ENCODE measurements at regions not wholly inside any gene's neighbourhood (a gene's known extent, or its start where the extent isn't known, plus 50 kb on each side); places are given as distances from the start of the nearest gene placed in this dataset.
"Not testable (repeated sequence)": the region's sequence is repeated elsewhere in the genome, so short reads cannot be mapped to it uniquely, and the experiment has no call there.

GRCh38 chr10:9554321-9554720 is 1463.4 kb upstream of the CELF2 start:
- Histone ChIP-seq H3K27me3 (ENCODE audit: insufficient read depth, low read length) (no peaks in the 10 kb centered on the region; the same call in 1 of the 2 replicates), H3K4me3 (ENCODE audit: low read depth, low read length) (peak overlapping the region; percentile 37; the same call in 1 of the 2 replicates), H3K79me2 (ENCODE audit: control insufficient read depth, insufficient read depth, low read length, unreplicated experiment) (no peaks in the 10 kb centered on the region), H3K4me1 (ENCODE audit: control insufficient read depth, insufficient read depth, low read length, unreplicated experiment) (no peaks in the 10 kb centered on the region), H2AFZ (ENCODE audit: low read length, unreplicated experiment) (peak overlapping the region; percentile 65), H3K27ac (ENCODE audit: low read depth, low read length) (no peak overlapping the region), H3K36me3 (ENCODE audit: insufficient read depth, low read length) (no peaks in the 10 kb centered on the region)

DNA sequence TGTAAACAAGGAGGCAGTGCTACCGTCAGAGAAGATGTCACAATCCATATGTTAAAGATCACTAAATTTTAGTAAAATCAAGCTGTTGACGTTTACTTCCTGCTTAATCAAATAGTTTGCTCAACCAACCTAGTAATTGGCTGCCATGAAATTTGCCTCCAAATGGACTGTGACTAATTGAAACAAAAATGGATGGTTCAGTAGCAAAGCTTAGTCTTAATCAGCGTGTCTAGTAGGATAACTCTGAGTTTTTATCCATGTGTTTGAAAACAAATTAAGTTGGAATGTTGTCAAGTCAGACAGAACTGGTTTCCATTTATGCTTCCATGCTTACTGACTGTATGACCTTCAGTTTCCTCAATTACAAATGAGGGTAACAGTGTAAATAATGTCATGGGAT is 1456.7 kb upstream of the CELF2 start:
- Histone ChIP-seq H3K27me3 (ENCODE audit: insufficient read depth, low read length) (no peaks in the 10 kb centered on the region; the same call in 1 of the 2 replicates), H3K4me1 (ENCODE audit: control insufficient read depth, insufficient read depth, low read length, unreplicated experiment) (no peaks in the 10 kb centered on the region), H3K27ac (ENCODE audit: low read depth, low read length) (no peak overlapping the region), H2AFZ (ENCODE audit: low read length, unreplicated experiment) (no peak overlapping the region), H3K4me3 (ENCODE audit: low read depth, low read length) (no peak overlapping the region), H3K79me2 (ENCODE audit: control insufficient read depth, insufficient read depth, low read length, unreplicated experiment) (no peaks in the 10 kb centered on the region), H3K36me3 (ENCODE audit: insufficient read depth, low read length) (no peaks in the 10 kb centered on the region)

GRCh38 chr10:9561821-9562505 is 1455.7 kb upstream of the CELF2 start:
- no peaks in the 10 kb centered on the region; the same call in 1 of the 2 replicates for H3K27me3 ChIP-seq (ENCODE audit: insufficient read depth, low read length)
- no peak overlapping the region for H2AFZ ChIP-seq (ENCODE audit: low read length, unreplicated experiment)
- no peak overlapping the region for H3K27ac ChIP-seq (ENCODE audit: low read depth, low read length)
- no peaks in the 10 kb centered on the region for H3K36me3 ChIP-seq (ENCODE audit: insufficient read depth, low read length)
- H3K4me3 ChIP-seq (ENCODE audit: low read depth, low read length): no peak overlapping the region
- no peaks in the 10 kb centered on the region for H3K4me1 ChIP-seq (ENCODE audit: control insufficient read depth, insufficient read depth, low read length, unreplicated experiment)
- H3K79me2 ChIP-seq (ENCODE audit: control insufficient read depth, insufficient read depth, low read length, unreplicated experiment): no peaks in the 10 kb centered on the region

- no peaks in the 10 kb centered on the region for H3K27me3 ChIP-seq (ENCODE audit: insufficient read depth, low read length)
- H3K36me3 ChIP-seq (ENCODE audit: insufficient read depth, low read length): no peaks in the 10 kb centered on the region
- no peak overlapping the region for H3K27ac ChIP-seq (ENCODE audit: low read depth, low read length)
- H3K4me3 ChIP-seq (ENCODE audit: low read depth, low read length): no peak overlapping the region
- no peak overlapping the region for H2AFZ ChIP-seq (ENCODE audit: low read length, unreplicated experiment)
- H3K79me2 ChIP-seq (ENCODE audit: control insufficient read depth, insufficient read depth, low read length, unreplicated experiment): no peaks in the 10 kb centered on the region
- H3K4me1 ChIP-seq (ENCODE audit: control insufficient read depth, insufficient read depth, low read length, unreplicated experiment): no peaks in the 10 kb centered on the region
These were observed 1439.9 kb upstream of the CELF2 start for GRCh38 chr10:9577746-9578145.

DNA sequence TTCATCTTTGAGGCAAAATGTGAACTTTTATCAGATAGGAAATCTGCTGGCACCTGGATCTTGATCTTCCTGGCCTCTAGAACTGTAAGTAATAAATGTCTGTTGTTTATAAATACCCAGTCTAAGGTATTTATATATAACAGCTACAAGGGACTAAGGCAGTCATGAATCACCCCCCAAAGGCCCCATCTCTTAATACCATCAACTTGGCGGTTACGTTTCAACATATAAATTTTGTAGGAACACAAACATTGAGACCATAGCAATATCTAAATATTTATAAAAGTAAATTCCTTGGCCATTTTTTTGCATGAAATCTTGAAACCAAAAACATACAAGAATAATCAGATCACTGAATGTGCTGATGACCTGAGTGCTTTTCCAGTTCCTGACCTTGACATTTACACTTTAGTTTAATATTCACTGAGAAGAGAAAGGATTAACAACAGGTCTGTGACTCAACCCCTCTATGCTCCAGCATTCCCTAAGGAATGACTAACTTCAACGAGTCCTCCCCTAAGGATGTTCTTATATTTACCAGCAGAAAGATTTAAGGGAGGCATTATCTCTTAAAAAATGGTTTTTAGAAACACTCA is 1438.5 kb upstream of the CELF2 start:
- Histone ChIP-seq H3K36me3 (ENCODE audit: insufficient read depth, low read length) (no peaks in the 10 kb centered on the region), H3K4me3 (ENCODE audit: low read depth, low read length) (no peak overlapping the region), H3K79me2 (ENCODE audit: control insufficient read depth, insufficient read depth, low read length, unreplicated experiment) (no peaks in the 10 kb centered on the region), H2AFZ (ENCODE audit: low read length, unreplicated experiment) (no peak overlapping the region), H3K27me3 (ENCODE audit: insufficient read depth, low read length) (no peaks in the 10 kb centered on the region), H3K4me1 (ENCODE audit: control insufficient read depth, insufficient read depth, low read length, unreplicated experiment) (no peaks in the 10 kb centered on the region), H3K27ac (ENCODE audit: low read depth, low read length) (no peak overlapping the region)

DNA sequence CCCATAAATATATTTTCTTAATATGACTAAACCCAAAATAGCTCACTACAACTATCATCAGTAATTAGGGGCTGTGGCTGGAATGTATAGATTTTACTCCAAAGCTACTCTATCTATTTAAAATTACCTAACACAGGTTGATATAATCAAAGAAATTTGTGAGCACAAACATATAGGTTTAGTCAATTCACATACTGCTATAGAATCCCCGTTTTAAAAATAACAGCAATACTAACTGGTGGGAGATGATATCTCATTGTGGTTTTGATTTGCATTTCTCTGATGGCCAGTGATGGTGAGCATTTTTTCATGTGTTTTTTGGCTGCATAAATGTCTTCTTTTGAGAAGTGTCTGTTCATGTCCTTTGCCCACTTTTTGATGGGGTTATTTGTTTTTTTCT is 1434.9 kb upstream of the CELF2 start:
- H3K27ac ChIP-seq (ENCODE audit: low read depth, low read length); H3K79me2 ChIP-seq (ENCODE audit: control insufficient read depth, insufficient read depth, low read length, unreplicated experiment); H3K36me3 ChIP-seq (ENCODE audit: insufficient read depth, low read length); H2AFZ ChIP-seq (ENCODE audit: low read length, unreplicated experiment); H3K4me1 ChIP-seq (ENCODE audit: control insufficient read depth, insufficient read depth, low read length, unreplicated experiment); H3K27me3 ChIP-seq (ENCODE audit: insufficient read depth, low read length); H3K4me3 ChIP-seq (ENCODE audit: low read depth, low read length): not testable (repeated sequence)

- no peak overlapping the region for H2AFZ ChIP-seq (ENCODE audit: low read length, unreplicated experiment)
- no peaks in the 10 kb centered on the region for H3K27me3 ChIP-seq (ENCODE audit: insufficient read depth, low read length)
- H3K4me1 ChIP-seq (ENCODE audit: control insufficient read depth, insufficient read depth, low read length, unreplicated experiment): peaks cover 12% of the 10 kb centered on the region
- peak overlapping the region; percentile 56 for H3K4me3 ChIP-seq (ENCODE audit: low read depth, low read length)
- no peaks in the 10 kb centered on the region for H3K36me3 ChIP-seq (ENCODE audit: insufficient read depth, low read length)
- no peaks in the 10 kb centered on the region for H3K79me2 ChIP-seq (ENCODE audit: control insufficient read depth, insufficient read depth, low read length, unreplicated experiment)
- peak overlapping the region; percentile 56 for H3K27ac ChIP-seq (ENCODE audit: low read depth, low read length)
These were observed 1421.2 kb upstream of the CELF2 start for GRCh38 chr10:9596368-9596920.

DNA sequence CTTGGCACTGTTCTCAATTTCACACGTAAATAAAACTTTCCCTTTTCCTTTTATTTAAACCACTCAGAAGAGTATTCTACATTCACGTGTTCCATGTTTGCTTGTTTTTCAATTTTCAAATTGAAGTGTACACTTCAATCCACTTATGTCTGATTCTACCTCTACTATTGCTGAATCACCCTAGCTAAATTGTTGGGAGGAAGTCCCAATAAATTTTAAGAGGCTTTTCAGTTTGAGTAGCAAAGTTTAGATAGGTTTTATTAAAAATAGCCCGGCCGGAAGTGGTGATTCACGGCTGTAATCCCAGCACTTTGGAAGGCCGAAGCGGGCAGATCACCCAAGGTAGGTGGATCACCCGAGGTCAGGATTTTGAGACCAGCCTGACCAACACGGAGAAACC is 1414.7 kb upstream of the CELF2 start:
- Histone ChIP-seq H3K4me1 (ENCODE audit: control insufficient read depth, insufficient read depth, low read length, unreplicated experiment) (no peaks in the 10 kb centered on the region), H3K36me3 (ENCODE audit: insufficient read depth, low read length) (no peaks in the 10 kb centered on the region), H2AFZ (ENCODE audit: low read length, unreplicated experiment) (no peak overlapping the region), H3K27me3 (ENCODE audit: insufficient read depth, low read length) (no peaks in the 10 kb centered on the region), H3K27ac (ENCODE audit: low read depth, low read length) (no peak overlapping the region), H3K79me2 (ENCODE audit: control insufficient read depth, insufficient read depth, low read length, unreplicated experiment) (no peaks in the 10 kb centered on the region), H3K4me3 (ENCODE audit: low read depth, low read length) (no peak overlapping the region)

DNA sequence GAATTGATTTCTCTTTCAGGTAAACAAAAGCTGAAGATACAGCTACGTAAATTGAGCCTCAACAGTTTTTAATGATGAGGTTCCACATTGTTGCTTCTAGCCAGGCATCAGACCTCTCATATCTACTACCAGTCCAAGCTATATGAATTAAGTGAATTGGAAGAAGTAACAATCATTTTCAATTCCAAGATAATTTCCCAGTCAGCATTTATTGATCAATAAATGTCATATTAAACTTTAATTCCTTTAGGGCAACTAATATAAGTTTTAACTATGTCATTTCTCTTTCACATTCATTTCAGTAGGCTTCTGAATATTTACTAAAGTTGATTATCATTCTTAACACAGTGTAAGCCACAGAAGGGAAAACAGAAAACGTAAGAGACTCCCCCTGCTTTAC is 1413.7 kb upstream of the CELF2 start:
- no peak overlapping the region for H3K27ac ChIP-seq (ENCODE audit: low read depth, low read length)
- no peak overlapping the region for H2AFZ ChIP-seq (ENCODE audit: low read length, unreplicated experiment)
- no peaks in the 10 kb centered on the region for H3K36me3 ChIP-seq (ENCODE audit: insufficient read depth, low read length)
- no peaks in the 10 kb centered on the region for H3K27me3 ChIP-seq (ENCODE audit: insufficient read depth, low read length)
- no peak overlapping the region for H3K4me3 ChIP-seq (ENCODE audit: low read depth, low read length)
- H3K79me2 ChIP-seq (ENCODE audit: control insufficient read depth, insufficient read depth, low read length, unreplicated experiment): no peaks in the 10 kb centered on the region
- H3K4me1 ChIP-seq (ENCODE audit: control insufficient read depth, insufficient read depth, low read length, unreplicated experiment): no peaks in the 10 kb centered on the region

- Histone ChIP-seq H3K4me1 (ENCODE audit: control insufficient read depth, insufficient read depth, low read length, unreplicated experiment) (peaks cover 5% of the 10 kb centered on the region), H3K36me3 (ENCODE audit: insufficient read depth, low read length) (no peaks in the 10 kb centered on the region), H3K4me3 (ENCODE audit: low read depth, low read length) (no peak overlapping the region), H3K79me2 (ENCODE audit: control insufficient read depth, insufficient read depth, low read length, unreplicated experiment) (no peaks in the 10 kb centered on the region), H3K27ac (ENCODE audit: low read depth, low read length) (no peak overlapping the region), H2AFZ (ENCODE audit: low read length, unreplicated experiment) (no peak overlapping the region), H3K27me3 (ENCODE audit: insufficient read depth, low read length) (no peaks in the 10 kb centered on the region)
These were observed 1412.4 kb upstream of the CELF2 start for GRCh38 chr10:9605231-9605630.

DNA sequence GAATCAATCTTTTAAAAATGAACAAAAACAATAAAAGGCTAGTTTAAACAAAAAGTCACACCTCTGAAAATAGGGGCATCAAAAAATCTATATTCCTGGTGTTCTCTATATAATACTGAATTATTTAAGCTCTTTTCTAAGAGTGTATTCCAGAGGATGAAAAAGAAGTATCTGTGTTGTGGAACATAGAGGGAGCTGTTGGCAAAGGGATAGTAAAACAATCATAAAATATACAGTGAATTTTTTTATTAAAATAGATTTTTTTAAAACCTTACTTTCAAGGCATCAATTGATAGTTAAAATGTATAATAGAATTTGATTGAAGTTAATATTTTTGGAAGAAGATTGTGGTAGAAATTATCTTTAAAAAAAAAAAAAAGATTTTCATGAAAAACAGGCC is 1409.1 kb upstream of the CELF2 start:
- peaks cover 5% of the 10 kb centered on the region for H3K4me1 ChIP-seq (ENCODE audit: control insufficient read depth, insufficient read depth, low read length, unreplicated experiment)
- H2AFZ ChIP-seq (ENCODE audit: low read length, unreplicated experiment): no peak overlapping the region
- no peaks in the 10 kb centered on the region for H3K36me3 ChIP-seq (ENCODE audit: insufficient read depth, low read length)
- no peaks in the 10 kb centered on the region for H3K79me2 ChIP-seq (ENCODE audit: control insufficient read depth, insufficient read depth, low read length, unreplicated experiment)
- H3K27me3 ChIP-seq (ENCODE audit: insufficient read depth, low read length): no peaks in the 10 kb centered on the region
- H3K4me3 ChIP-seq (ENCODE audit: low read depth, low read length): no peak overlapping the region
- peak overlapping the region; percentile 15; the same call in 1 of the 2 replicates for H3K27ac ChIP-seq (ENCODE audit: low read depth, low read length)
